Stimulated activated CD8-positive, alpha-beta memory T cell treated with anti-CD3 and anti-CD28 coated beads, Interleukin-7, amount 100 ng/mL, for 4 hours (primary cell): ENCODE measurements at regions not wholly inside any gene's neighbourhood (a gene's known extent, or its start where the extent isn't known, plus 50 kb on each side); places are given as distances from the start of the nearest gene placed in this dataset.

ENCODE experiments used
- DNase-seq, 2 donors: peaks; one replicate each; pipeline ENCODE4 v3.0.0-alpha.2; 2020; ENCODE audit warnings: low read depth in 2 of 2

DNA sequence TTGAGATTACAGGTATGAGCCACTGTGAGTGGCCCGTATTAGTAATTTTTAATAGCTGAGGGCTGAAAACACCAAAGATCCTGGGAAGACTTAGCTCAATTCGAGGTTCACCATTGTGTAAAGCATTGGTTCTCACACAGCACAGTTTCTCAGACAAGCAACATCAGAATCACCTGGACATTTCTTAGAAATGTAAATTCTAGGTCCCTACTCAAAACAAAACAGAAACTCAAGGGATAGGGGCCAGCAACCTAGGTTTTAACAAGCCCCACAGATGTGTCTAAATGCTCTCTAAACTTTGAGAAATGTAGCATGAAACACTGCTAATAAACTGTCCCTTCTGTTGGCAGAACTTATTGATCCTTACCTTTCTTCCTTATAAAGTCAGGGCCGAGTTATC, 681.2 kb downstream of the RNF144A start:
- DNase-seq = no peak

DNA sequence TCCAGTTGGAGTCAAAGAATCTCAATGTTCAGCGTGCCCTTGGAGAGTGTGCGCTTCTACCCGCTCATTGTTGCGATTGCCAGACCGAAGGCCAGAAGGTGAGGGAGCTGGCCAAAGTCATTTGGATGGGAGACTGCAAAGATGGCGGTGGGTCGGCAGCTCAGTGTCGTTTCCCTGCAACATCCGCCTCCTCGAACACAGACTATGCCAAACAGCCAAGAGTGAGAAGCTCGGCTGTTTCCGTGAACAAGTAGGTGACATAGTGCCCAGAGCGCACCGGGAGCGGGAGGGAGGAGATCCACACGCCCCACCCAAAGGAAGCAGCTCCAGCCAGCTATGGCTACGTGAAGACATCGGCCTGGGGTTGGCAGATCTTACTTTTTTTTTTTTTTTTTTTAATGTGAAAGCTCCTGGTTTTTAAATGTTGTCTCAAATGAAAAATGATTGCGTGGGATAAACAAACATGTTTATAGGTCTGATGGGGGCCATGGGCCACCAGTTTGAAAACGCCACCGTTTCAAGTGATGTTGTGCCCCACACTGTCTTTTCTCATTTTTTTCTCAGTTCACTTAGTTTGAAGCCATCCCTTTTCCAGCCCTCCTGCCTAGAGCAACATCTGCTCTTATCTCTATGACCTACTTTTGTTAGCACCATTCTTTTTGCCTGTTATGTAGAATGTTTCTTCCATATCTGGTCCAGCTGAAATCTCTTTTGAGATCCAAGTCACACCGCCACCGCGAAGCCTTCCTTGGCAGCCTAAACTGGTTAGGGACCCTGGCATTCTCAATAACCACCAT, 682.4 kb downstream of the RNF144A start:
- DNase-seq = no peak

DNA sequence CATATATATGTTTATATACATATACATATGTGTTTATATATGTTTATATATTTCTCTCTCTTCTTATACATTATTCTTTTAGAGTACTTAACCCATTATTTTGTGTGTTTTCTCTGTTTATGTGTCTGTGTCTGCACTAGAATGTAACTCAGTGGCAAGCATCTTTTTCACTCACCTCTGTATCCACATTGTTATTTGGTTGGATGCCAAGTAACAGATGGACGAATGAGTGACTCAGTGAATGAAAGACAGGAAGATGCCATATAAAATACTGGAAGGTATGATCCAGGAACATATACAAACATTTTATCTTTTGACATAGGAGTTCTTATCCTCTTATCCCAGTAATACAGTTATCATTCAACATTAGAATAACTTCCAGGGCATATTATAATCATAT, 684.8 kb downstream of the RNF144A start:
- DNase-seq = no peak

- DNase-seq = no peak
Observed at GRCh38 chr2:7604456-7604855, 687.2 kb downstream of the RNF144A start.

DNA sequence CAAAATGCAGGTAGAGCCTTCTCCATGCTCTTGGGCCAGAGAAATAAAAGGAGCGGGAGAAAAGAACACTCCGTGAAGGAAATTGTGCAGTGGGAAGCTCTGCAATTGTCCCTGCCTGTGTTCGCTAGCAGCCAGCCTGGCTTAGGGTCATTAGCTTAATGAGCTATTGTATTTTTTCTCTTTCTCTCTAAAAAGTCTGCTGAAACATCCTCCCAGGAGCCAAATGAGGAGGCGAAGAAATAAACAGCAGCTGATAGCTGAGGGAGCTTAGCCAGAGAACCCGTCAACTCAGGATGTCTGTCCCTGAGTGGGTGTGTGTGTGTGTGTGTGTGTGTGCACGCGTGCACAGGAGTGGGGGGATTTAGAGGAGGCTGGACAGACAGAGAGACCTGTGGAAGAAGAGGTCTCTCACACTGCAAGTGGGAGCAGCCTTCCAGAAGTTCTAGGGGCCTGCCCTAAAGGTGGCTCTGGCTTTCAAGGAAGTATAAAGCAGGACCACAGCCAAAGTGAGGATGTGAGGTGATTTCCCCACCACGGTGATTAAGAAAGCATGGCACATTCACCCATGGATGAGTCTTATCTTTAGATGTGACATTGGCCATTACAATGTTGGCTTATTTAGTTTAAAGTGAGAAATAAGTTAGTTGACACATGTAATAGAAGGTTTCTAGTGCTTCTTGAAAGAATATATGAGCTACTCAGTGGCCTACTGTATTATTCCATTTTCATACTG, 690.4 kb downstream of the RNF144A start:
- no peak for DNase-seq

DNA sequence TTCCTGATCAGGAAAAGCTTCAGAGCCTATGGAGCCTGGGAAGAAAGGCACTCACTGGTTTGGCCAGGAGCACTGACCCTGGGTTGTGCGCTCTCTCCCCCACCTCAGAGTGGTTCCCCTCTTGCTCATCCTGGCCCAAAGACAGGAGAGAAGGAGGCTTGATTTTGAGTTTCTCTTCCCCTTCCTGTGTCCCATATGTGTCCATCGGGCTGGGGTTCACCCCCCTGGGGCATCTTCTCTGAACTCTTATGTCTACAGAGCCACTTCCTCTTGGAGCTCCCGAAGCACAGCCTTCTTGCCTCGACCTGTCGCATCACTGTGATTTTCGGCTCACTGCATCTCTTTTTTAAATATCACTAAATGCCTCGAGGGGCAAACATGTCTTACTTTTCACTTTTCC, 692.3 kb downstream of the RNF144A start:
- DNase-seq = no peak

GRCh38 chr2:7609974-7610373, 692.8 kb downstream of the RNF144A start:
- DNase-seq = no peak

GRCh38 chr2:7611750-7612149, 694.5 kb downstream of the RNF144A start:
- no peak for DNase-seq

GRCh38 chr2:7612969-7613368, 695.8 kb downstream of the RNF144A start:
- DNase-seq = no peak

DNA sequence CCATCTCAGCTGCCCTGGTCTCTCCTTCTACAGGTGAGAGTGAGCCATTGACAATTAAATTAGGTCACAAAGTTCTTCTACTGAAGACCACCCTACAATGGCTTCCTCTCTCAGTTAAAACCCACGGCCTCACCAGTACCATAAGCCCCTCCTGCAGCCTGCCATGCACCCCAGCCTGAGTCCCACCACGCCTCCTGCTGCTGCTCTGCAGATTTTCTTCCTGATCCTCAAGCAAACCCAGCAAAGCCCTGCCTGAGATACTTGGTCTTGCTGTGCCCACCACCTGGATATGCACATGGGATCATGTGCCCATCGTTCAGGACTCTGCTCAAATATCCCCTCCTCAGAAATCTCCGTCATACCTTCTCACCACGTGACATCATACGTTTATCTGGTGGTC, 696.6 kb downstream of the RNF144A start:
- no peak for DNase-seq

- no peak for DNase-seq
Observed at GRCh38 chr2:7618031-7618430, 700.8 kb downstream of the RNF144A start.

DNA sequence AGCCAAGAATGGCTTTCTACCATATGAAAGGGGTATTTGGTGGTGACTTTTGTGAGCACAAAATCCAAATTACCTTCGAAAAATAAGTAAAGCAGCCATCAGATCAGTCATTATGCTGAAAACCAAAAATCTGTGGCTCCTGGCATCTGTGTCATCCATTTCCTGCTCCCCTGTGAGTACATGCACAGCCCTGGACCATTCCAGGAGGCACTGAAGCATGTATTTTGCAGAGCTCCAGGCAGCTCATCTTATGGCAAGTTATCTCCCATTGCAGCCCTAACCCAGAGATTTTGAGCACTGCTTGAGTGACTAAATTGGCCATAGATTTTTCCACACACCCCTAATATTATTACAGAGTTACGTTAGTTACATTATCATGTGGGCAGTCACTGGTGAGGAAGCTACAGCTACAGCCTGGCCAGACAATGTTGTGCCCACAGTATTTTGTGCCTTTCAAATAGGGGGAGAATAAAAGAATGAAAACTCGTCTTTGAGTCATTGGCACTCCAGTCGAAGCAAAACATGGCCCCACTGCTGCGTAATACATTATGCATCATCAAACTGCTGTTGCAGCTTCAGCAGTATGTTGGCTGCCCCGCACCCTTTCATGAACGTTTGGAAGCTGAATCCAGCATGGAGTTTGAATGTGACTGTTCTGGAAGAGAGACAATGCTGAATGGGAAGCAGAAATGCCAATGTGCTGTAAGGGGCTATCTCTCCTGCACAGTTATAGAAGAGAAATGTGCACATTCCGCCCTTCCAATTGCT, 702.2 kb downstream of the RNF144A start:
- no peak for DNase-seq

DNA sequence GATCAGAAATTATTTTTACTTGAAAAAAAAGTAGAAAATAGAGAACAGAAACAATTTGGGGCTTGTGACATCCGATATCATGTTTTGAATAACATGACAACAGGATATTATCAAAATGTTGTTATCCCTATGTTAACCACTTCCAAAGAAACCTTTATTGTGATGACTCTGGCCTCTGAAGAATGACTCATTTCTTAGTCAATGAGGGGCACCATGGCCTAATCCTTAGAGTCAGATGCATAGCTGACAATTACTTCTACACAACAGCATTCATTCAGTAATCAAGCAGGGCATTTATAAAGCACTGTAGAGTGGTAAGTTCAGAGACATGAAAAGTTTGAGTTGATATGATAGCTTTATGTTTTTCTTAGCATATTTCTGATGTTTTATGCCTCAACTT, 703.0 kb downstream of the RNF144A start:
- no peak for DNase-seq

- DNase-seq = no peak
Observed at GRCh38 chr2:7621018-7621814, 704.0 kb downstream of the RNF144A start.

DNA sequence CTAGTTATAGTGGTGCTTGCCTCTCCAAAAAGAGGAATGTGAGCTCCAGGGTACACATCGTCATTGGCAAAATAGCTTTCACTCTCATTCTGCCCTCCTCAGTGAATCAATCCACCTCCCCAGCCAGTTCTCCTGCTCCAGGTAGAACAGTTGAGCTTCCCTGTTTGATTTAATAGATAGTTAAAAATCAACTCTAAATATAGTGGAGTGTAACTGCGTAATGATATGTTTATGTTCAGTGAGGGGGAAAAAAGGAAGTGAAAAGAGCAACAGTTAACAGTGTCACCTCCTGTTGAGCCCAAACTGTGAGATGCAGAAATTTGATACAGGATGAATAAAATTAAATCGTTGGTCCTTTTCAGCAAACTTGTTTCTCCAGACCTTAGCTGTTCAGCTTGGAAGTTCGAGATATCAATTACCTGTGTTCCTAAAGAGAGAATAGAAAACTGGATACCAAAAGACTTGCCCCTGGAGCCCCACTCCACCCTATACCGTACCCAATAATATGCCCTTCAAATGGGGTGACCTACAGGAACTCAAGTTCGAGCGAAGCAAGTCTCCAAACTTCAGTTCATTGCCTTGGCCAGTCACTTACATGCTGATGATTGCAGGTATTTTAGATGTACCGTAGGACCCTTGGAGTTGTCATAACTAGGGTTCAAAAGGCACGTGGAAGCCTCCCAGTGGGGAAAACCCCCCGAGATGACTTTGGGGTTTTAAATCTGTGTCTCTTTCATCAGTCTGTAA, 708.4 kb downstream of the RNF144A start:
- DNase-seq = no peak

DNA sequence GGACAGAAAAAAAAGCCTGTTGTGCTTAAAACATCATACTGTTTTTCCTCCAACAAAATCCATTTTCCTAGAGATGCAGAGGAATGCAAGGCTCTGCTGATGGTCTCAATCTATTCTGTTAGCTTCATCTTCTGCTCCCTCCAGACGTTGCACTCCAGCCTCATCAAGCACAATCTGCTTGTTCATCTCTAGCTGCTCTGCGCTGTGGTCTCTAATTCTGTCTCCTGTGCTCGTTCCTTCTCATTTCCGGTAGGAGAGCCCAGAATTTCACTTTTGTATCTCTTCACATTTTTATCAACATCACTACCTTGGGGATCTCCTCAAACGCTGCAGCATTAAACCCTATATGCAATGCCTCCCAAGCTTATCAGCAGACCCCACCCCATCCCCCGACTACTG, 708.9 kb downstream of the RNF144A start:
- DNase-seq = no peak

DNA sequence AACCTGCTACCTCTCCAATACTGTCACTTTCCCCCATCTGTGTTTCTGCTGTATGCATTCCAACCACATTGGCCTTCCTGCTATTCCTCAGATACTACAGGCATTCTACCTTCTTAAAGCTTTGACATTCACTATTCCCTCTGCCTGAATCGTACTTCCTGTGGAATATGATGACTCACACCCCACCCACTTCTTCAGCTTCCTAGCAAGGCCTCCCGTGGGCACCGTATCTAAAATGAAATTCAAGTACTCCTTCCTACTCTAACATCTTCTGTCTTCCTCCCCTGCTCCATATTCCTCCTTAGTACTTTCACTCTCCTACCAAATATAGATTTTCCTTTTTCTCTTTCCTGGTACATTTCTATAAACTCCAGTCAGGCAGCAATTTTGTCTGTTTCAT, 710.4 kb downstream of the RNF144A start:
- DNase-seq = no peak

DNA sequence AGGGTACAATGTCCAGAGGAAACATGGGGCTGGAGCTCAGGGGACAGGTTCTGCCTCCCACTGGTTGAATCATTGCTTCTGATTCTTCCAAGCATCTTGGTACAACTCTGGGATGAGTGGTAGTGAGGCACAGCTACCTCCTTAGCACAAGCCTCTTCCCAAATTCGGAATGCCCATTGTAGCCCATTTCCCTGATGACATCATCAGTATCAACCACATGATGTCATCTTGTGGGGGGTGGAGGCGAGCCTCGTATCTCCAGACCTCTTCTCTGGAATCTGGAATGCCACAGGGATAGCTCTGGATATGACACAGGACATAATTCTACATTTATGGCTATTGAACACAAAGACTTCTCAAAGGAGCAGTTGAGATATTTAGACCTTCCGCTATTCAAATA, 715.2 kb downstream of the RNF144A start:
- DNase-seq = no peak

DNA sequence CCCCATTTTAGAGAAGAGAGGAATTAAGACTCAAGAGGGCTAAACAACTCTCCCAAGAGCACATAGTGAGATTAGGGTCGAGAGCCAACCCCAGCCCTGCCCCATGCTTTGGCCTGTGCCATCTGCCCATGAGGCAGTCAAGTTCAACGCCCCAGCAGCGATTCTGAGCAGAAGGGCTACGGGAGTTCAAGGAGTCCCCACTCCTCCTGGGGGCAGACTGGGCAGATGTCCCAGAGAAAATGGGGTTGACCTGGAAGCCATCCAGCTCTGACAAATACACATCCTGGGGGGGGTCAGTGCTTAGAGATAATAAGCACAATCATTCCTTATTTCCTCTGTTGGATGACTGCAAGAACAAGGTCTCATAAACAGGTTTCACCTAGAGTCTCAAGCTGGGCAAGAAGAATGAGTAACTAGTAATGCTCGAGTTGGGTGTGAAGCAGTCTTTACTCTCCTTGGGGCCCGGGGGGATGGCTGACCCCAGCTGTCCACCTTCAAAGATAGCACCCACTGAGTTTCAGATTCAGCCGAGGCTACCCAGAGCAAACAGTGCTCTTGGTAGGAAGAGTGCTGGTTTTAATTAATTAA, 716.4 kb downstream of the RNF144A start:
- DNase-seq = no peak

GRCh38 chr2:7634409-7634808, 717.2 kb downstream of the RNF144A start:
- DNase-seq = no peak

GRCh38 chr2:7639476-7639875, 722.3 kb downstream of the RNF144A start:
- no peak for DNase-seq
